ENCODE measurements at regions not wholly inside any gene's neighbourhood (a gene's known extent, or its start where the extent isn't known, plus 50 kb on each side); places are given as distances from the start of the nearest gene placed in this dataset.

DNA sequence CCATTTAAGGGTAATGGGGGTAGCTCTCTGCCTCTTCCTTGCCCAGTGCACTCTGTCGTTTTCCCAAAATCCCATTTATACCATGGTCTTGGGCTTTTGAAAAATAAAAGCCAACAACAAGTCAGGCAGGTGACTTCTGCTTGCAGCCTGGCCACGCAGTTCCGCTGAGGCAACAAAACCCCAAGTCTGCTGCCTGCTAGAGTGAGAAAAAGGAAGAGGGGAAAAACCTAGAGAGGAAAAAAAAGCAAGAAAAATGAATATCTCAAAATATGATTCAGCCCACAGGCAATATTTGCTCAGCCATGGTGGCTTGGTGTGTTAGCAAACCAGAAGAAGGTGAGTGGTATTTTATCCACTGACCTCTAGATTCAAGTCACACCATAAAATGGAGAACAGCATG lies 148.2 kb upstream of the FSTL4 start:
- FAIRE-seq = no peak

- FAIRE-seq = no peak
Measured at GRCh38 chr5:133758641-133759040, 146.3 kb upstream of the FSTL4 start.

GRCh38 chr5:133757396-133757945 lies 145.1 kb upstream of the FSTL4 start:
- FAIRE-seq = no peak

DNA sequence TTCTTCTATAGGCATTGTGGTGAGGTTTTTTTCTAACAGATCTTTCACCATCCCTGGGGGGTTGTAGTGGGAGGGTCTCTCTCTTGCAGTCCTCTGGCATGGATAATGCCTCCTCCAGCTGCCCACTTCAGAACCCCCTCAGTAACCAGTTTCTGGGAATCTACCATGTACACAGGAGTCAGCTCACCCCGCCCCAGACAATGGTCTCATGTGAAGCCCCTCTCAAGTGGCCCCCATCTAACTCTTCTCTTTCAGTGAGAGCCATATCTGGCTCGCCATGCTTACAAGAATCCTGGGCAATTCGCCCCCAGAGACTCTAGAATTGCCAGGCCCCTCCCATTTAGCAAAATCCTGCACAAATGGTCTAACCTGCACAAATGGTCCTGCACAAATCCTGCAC lies 144.4 kb upstream of the FSTL4 start:
- no peak for FAIRE-seq

- no peak for FAIRE-seq
Measured at GRCh38 chr5:133756036-133756435, 143.7 kb upstream of the FSTL4 start.

- no peak for FAIRE-seq
Measured at GRCh38 chr5:133754575-133755169, 142.3 kb upstream of the FSTL4 start.

GRCh38 chr5:133753856-133754255 lies 141.5 kb upstream of the FSTL4 start:
- FAIRE-seq = no peak

- FAIRE-seq = no peak
Measured at GRCh38 chr5:133751846-133752245, 139.5 kb upstream of the FSTL4 start.

- FAIRE-seq = no peak
Measured at GRCh38 chr5:133751421-133751820, 139.1 kb upstream of the FSTL4 start.

DNA sequence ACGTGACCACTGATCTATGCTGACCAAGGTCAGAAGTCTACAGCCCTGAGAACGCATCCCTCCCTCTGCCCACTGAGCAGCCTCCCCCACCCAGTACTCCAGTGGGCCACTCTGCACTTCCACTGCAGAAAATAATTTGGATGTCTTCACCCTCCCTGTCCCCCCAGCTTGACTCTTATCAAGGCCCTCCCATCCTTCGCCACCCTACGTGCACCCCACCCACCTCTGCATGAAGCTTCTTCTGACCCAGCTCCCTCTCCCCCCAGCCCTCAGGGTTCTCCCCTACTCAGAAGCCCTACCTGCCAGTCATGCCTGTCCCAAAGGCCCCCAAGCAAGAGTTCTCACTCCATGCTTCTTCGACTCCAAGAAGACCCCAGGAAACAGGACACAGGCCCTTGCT lies 138.5 kb upstream of the FSTL4 start:
- FAIRE-seq = no peak

GRCh38 chr5:133750356-133750755 lies 138.0 kb upstream of the FSTL4 start:
- FAIRE-seq = no peak

- no peak for FAIRE-seq
Measured at GRCh38 chr5:133749331-133749985, 137.1 kb upstream of the FSTL4 start.

GRCh38 chr5:133746834-133747233 lies 134.5 kb upstream of the FSTL4 start:
- FAIRE-seq = no peak

GRCh38 chr5:133744960-133745308 lies 132.6 kb upstream of the FSTL4 start:
- no peak for FAIRE-seq

- FAIRE-seq = no peak
Measured at GRCh38 chr5:133744051-133744959, 132.0 kb upstream of the FSTL4 start.

DNA sequence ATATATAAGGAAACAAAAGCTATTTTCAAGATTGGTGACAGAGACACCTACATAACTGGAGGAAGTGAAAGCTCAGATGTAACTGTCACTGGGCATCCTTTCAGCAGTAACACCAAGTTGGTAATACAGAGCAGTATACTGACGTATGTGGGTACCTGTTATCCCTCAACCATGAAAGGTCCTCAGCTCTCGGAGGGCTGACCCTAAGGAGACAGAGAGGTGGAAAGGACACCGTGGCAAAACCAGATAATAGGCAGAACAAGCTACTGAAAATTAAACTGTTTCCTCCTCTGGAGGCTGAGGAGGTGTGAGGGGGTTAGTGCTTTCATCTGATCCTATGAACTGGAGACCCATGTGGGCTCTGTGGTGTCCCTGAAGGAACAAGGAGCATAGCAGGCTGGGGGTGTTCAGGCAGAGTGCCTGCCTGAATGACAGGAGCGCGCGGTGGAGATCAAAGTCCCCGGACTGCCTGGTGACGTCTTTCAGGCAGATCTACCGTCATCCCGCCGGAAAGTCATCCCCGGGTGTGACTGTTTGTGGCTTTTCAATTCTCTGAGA lies 130.2 kb upstream of the FSTL4 start:
- no peak for FAIRE-seq

GRCh38 chr5:133741818-133742355 lies 129.5 kb upstream of the FSTL4 start:
- no peak for FAIRE-seq

DNA sequence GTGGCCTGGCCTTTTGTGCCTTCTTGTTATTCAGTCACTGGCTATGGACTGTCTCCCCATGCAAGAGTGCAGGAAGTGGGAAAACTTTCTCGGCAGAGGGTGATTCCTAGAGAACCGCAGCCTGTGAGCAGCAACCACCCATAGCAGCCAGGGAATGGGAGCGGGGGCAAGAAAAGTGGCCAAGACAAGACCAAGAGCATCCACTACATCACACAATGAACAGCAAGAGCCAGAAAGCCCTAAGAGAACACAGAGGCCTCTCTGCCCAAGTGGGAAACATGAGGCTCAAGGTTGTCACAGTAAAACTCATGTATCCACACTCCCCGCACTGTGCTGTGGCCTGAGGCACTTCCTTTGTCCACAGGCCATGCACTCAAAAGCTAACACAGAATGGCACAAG lies 129.1 kb upstream of the FSTL4 start:
- FAIRE-seq = no peak

DNA sequence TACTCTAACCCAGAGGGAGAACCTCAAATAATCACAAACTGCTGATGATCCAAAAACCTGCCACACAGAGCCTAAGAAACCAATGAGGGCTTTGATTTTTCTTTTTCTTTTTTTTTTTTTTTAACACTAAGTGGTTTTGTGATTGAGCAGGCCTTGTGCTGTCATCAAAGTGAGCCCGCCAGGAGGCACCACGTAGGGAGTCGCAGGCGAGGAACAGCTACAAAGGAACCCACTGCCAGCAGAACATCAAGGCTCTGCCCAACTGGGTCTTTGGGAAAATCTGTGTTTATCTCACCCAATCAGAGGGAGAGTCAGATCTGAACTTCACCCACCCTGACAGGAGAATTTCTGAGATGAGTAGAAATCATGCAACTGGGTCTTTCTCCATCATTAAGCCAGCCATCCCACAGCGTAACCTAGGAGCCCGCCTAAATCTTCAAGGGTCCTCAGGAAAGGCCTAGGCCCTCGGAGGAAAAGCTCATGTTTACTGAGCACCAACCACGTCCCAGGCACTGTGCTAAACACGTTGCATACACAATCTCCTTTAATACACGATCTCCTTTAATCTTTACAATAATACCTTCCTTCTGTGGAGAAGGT lies 126.9 kb upstream of the FSTL4 start:
- no peak for FAIRE-seq

DNA sequence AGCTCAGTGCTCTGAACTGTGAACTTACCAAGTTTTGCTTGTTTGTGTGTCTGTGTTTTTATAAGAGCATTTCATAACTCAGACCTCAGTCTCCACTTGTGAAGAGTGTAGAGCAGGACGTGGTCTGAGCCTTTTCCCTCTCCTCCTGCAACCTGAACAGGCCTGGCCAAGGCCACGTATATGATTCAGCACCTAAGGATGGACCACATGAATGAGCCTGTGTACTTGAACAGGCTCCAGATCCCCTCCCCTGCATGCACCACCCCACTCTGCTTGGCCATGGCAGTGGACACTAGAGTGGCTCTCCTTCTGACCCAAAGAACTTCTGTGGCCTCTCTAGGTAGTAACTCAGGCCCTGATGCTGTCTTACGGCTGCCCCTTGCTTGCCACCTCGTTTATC lies 125.9 kb upstream of the FSTL4 start:
- FAIRE-seq = no peak

GRCh38 chr5:133736512-133736911 lies 124.2 kb upstream of the FSTL4 start:
- no peak for FAIRE-seq

DNA sequence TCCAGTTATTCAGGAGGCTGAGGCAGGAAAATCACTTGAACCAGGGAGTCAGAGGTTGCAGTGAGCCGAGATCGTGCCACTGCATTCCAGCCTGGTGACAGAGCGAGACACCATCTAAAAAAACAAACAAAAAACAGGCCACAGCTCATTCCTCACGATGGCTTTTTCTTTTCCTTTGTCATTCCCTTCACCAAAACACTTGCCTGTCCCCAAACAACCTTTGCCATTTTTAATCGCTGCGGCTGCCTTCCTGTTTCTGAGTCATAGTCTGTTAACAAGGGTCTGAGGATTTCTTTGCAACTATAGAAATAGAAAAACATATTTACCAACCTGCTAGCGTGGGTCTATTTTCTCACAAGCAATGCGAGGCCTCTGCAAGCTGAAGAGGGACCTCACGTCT lies 123.0 kb upstream of the FSTL4 start:
- FAIRE-seq = no peak

GRCh38 chr5:133734916-133735315 lies 122.6 kb upstream of the FSTL4 start:
- no peak for FAIRE-seq

Measured in TTC549 (cell line).